NCI-H2196 (cell line): ENCODE measurements at regions not wholly inside any gene's neighbourhood (a gene's known extent, or its start where the extent isn't known, plus 50 kb on each side); places are given as distances from the start of the nearest gene placed in this dataset.
A peak's percentile ranks its signal among the peaks of the same experiment; 100 is the strongest.

Source experiments
- DNase-seq: peaks from one replicate; lab custom pipeline; 2025; ENCODE audit not compliant: unreplicated experiment; lab: John Stamatoyannopoulos, UW

DNA sequence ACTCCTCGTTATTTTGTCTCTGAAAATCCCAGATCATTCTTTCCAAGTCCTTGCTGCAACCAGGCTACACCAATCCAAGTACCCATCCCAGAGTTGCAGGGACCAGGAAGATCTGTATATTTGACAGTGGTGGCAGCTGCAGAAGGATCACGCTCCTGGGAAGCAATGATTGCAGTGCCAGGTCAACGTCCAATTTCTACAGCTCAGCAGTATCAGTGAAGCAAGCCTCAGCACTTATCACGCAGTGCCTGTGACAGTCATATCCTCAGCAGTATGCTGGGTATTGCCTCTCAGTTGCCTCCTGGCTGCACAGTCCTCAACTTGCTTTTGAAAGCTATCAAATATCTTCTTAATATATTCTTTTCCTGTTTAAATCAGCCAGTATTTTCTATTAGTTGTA is 66.7 kb downstream of the BARHL2 start:
- DNase-seq: no peak

GRCh38 chr1:90640325-90640724 is 76.8 kb downstream of the BARHL2 start:
- no peak for DNase-seq

- no peak for DNase-seq
Measured at GRCh38 chr1:90622666-90623065, 94.4 kb downstream of the BARHL2 start.

- no peak for DNase-seq
Measured at GRCh38 chr1:90621986-90622385, 95.1 kb downstream of the BARHL2 start.

- DNase-seq: no peak
Measured at GRCh38 chr1:90616395-90616794, 100.7 kb downstream of the BARHL2 start.

- DNase-seq: no peak
Measured at GRCh38 chr1:90614872-90615271, 102.2 kb downstream of the BARHL2 start.

DNA sequence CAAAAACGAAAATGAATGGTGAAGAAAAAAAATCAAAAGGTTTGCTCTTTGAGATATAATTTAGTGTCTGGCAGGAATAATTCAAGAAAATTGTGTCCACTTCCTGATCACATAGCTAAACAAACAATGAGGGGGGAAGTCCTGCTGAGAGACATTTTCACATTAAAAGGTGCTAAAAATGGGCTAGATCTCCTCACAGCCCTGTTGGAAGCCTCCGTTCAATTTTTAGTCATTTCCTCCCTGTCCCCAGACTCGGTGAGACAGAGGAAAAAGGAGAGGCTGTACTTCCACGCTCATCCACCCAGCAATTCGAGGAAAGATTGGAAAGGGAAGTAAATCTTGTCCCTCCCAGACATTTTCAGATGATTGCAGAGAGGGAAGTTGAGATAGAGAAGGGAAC is 103.7 kb downstream of the BARHL2 start:
- DNase-seq: no peak

DNA sequence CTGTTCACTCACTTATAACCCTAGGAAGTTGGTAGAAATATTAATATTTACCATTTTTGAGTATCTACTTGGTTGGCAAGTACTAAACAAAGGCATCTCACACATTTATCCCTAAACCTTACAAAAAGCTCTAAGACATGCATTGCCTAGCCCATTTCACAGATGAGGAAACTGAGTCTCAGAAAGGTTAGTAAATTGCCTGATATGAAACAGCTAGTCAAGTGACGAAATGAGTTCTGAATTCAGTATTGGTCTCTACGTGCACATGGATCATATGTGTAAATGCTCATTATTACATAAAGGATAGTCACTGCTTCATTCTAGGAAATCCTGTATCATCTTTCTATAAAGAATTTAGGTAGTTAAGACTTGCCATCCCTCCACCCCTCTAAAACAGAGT is 105.1 kb downstream of the BARHL2 start:
- DNase-seq: no peak

- DNase-seq: no peak
Measured at GRCh38 chr1:90607736-90608135, 109.4 kb downstream of the BARHL2 start.

DNA sequence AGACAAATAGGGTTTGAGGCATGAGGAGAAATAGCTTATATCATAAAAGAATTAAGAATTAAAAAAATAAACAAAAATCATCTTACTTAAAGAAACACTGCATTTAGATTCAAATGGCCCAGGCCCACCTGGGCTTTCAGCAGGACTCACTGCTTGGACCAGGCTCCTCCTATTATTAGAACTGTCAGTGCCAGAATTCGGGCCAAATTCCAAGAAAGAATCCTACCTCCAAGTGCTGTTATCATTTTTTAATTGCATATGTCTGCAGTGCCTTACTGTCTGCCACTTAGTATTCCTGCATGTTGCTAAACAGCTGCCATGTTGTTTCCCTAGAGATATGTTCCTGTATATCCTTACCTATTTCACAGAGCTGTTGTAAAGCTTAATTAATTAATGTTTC is 112.0 kb downstream of the BARHL2 start:
- DNase-seq: no peak

- DNase-seq: no peak
Measured at GRCh38 chr1:90593312-90593711, 123.8 kb downstream of the BARHL2 start.

DNA sequence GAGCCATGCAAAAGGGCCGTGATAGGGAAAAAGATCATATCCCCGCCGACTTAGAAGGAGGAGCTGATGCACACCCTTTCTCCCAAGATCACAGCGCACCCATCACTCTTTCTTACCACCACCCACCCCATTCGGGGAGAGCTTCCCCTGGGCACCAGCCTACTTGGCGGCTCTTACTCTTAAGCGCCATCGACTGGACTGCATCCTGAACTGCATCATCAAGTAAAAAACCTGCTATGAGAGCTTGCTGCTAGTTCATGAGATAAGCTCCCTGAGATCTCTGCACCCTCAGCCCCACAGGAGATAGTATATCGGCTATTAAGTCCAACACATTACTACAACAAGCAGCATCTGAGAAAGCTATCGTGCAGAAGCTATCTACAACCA is 125.1 kb downstream of the BARHL2 start:
- no peak for DNase-seq

DNA sequence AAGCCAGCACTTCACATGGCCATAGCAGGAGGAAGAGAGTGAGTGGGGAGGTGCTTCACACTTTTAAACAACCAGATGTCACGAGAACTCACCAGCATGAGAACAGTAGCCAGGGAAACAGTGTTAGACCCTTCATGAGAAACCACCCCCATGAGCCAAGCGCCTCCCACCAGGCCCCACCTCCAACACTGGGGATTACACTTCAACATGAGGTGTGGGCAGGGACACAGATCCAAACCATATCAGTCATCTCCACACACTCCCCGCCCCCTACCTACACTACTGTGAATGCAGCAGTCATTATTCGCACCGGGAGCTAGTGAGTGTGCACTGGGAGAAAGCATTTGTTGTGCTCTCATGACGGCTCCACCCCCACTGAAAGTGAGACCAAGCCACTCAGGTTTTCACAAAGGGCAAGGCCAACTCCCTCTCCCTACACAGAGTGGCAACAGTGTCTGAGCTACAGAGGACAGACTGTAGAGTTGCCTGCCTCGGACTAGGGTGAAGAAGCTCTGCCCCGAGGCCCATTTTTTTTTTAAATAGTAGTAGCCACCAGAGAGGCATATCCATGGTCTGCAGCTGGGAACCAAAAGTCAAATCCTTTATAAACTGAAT is 125.6 kb downstream of the BARHL2 start:
- no peak for DNase-seq

DNA sequence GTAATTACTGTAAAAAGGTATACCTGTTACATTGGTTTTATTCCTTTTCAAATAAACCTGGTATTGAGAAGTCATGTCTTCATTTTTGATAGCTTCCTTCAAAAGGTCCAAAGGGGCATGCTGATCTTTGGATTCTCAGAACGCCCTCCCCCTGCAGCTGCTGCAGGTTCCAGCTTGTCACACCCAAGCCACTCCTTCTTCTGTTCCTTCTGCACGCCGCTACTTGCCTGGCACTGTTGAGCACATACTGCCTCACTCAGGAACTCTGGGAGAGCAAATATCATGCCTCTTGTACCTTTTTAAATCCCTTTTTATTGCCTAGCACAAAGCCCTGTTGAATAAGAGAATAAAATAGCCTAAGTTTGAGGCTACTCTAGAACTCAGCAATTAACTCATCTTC is 136.9 kb downstream of the BARHL2 start:
- DNase-seq: no peak

DNA sequence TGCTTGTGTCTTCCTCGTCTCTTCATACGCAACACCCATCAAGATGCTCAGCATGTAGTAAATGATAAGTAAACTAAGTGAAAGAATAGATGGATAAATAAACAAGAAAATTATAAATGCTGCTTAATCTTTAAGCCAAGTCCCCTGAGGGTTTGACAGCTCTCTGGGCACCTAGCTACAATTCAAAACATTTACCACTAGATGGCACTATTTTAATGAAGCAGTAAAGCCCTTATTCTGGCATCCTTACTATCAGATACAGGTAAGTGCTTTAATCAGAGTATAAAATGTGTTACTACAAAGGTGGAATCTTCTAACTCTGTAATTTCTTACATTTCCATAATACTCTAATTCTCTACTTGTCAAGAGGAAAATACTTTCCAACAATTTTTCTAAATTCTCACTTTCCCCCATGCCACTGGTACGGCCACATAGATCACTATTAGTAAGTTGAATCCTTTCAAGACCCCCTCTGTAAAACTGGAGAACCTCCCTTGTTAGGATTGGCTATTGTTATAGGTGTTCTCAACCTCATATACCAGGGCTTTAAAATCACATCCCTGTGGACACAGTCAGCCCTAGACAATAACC is 137.8 kb downstream of the BARHL2 start:
- peak; percentile 49 for DNase-seq

DNA sequence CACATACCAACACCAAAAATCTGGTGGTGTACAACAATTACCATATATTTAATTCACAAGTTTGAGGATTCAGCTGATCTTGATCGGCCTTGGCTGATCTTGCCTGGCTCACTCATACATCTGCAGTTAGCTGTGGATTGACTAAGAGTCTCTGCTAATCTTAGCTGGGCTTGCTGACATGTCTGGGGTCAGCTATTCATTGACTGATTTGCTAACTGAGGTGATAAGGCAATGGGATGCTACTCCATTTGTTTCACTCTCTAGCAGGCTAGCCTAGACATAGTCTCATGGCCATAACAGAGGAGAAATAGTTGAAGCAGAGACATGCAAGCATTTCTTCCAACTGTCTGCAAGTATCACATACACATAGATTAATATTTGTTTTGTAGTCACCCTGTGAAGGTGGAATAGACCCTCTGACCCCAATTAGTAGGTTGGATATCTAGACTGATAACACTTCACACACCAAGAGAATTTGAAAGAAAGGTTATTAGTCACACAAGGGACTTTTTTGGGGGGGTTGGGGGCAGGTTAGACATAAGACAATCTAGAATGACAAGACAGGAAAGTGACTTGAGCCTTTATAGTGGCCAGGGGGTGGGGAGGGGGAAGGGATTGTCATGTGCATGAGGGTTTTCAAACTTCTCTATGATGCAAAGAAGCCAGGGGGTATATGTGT is 142.3 kb downstream of the BARHL2 start:
- DNase-seq: no peak

GRCh38 chr1:90573736-90574135 is 143.4 kb downstream of the BARHL2 start:
- no peak for DNase-seq

- no peak for DNase-seq
Measured at GRCh38 chr1:90572446-90572845, 144.7 kb downstream of the BARHL2 start.

DNA sequence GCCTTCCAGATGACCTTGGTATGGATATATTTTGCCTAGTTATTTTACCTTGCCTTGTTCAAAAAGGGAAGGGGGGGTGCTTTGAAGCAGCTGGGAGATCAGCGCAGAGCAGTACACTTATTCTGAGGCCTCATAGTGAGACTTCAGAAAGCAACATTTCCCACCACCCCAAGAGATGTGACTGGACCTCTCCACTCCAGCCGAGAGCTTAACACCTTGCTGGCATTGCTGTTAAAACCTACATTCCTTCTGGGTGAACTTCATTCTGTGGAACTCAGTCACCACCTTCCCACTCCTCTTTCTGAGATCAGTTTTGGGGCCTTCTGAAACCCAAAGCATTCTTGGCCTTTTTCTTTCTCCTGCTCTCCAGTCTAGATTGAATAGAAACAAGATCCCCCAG is 148.7 kb downstream of the BARHL2 start:
- no peak for DNase-seq

DNA sequence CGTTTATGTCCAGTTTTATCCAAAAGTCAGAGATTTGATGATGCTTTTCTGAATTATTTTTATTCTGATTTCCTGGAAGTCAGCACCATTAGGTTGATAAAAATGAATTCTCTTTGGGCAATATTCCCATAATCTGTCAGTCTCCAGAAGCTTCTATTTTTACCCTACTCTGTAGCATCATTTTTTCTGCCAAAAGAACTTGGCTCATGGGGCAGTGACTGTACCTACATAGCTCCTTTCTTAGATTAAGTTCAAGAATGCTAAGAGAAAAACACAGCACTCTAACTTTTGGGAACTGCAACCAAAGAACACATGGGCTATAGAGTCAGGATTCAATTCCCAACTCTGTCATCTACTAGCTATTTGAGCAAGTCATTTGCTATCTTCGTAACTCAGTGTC is 152.9 kb downstream of the BARHL2 start:
- DNase-seq: no peak

GRCh38 chr1:90562892-90563291 is 154.2 kb downstream of the BARHL2 start:
- DNase-seq: no peak

GRCh38 chr1:90561911-90562310 is 155.2 kb downstream of the BARHL2 start:
- DNase-seq: no peak
